ENCODE measurements at regions not wholly inside any gene's neighbourhood (a gene's known extent, or its start where the extent isn't known, plus 50 kb on each side); places are given as distances from the start of the nearest gene placed in this dataset.
"Not testable (repeated sequence)": the region's sequence is repeated elsewhere in the genome, so short reads cannot be mapped to it uniquely, and the experiment has no call there.

GRCh38 chr1:149673231-149673909 is 89.7 kb downstream of the PPIAL4C start:
- intact Hi-C loops (cut with micrococcal nuclease; ENCODE audit: unreplicated experiment); ATAC-seq; H3K36me3 ChIP-seq (ENCODE audit: control insufficient read depth, insufficient read depth, low read length); DNase-seq (ENCODE audit: low read depth, low spot score); in situ Hi-C loops (cut with HindIII; ENCODE audit: low pct_unique_long_range_greater_than_20kb, low sequenced_read_pairs); H3K4me1 ChIP-seq (ENCODE audit: control insufficient read depth, insufficient read depth, low read length); H3K9me3 ChIP-seq (ENCODE audit: control insufficient read depth, insufficient read depth, low read depth, low read length); H3K27ac ChIP-seq (ENCODE audit: low read length); CTCF ChIA-PET; H3K27me3 ChIP-seq (ENCODE audit: control insufficient read depth, insufficient read depth, low read length); H3K4me3 ChIP-seq (ENCODE audit: low read depth in 2 of 2, low read length in 2 of 2); BruUV-seq (replicated peaks); POLR2A ChIA-PET: not testable (repeated sequence)

GRCh38 chr1:149674921-149675320 is 91.3 kb downstream of the PPIAL4C start:
- BruUV-seq (replicated peaks); CTCF ChIA-PET: not testable (repeated sequence)

GRCh38 chr1:149677359-149677758 is 93.7 kb downstream of the PPIAL4C start:
- POLR2A ChIA-PET; H3K9me3 ChIP-seq (ENCODE audit: control insufficient read depth, insufficient read depth, low read depth, low read length); H3K27me3 ChIP-seq (ENCODE audit: control insufficient read depth, insufficient read depth, low read length); CTCF ChIA-PET; H3K36me3 ChIP-seq (ENCODE audit: control insufficient read depth, insufficient read depth, low read length); H3K4me1 ChIP-seq (ENCODE audit: control insufficient read depth, insufficient read depth, low read length); H3K27ac ChIP-seq (ENCODE audit: low read length); ATAC-seq; BruUV-seq (replicated peaks); in situ Hi-C loops (cut with HindIII; ENCODE audit: low pct_unique_long_range_greater_than_20kb, low sequenced_read_pairs); DNase-seq (ENCODE audit: low read depth, low spot score); H3K4me3 ChIP-seq (ENCODE audit: low read depth in 2 of 2, low read length in 2 of 2); intact Hi-C loops (cut with micrococcal nuclease; ENCODE audit: unreplicated experiment): not testable (repeated sequence)

More at GRCh38 chr1:149674921-149675320, 91.3 kb downstream of the PPIAL4C start:
- DNase-seq (ENCODE audit: low read depth, low spot score); ATAC-seq; H3K4me3 ChIP-seq (ENCODE audit: low read depth in 2 of 2, low read length in 2 of 2); H3K9me3 ChIP-seq (ENCODE audit: control insufficient read depth, insufficient read depth, low read depth, low read length); H3K36me3 ChIP-seq (ENCODE audit: control insufficient read depth, insufficient read depth, low read length); H3K27me3 ChIP-seq (ENCODE audit: control insufficient read depth, insufficient read depth, low read length); in situ Hi-C loops (cut with HindIII; ENCODE audit: low pct_unique_long_range_greater_than_20kb, low sequenced_read_pairs); H3K27ac ChIP-seq (ENCODE audit: low read length); H3K4me1 ChIP-seq (ENCODE audit: control insufficient read depth, insufficient read depth, low read length); intact Hi-C loops (cut with micrococcal nuclease; ENCODE audit: unreplicated experiment); POLR2A ChIA-PET: not testable (repeated sequence)

DNA sequence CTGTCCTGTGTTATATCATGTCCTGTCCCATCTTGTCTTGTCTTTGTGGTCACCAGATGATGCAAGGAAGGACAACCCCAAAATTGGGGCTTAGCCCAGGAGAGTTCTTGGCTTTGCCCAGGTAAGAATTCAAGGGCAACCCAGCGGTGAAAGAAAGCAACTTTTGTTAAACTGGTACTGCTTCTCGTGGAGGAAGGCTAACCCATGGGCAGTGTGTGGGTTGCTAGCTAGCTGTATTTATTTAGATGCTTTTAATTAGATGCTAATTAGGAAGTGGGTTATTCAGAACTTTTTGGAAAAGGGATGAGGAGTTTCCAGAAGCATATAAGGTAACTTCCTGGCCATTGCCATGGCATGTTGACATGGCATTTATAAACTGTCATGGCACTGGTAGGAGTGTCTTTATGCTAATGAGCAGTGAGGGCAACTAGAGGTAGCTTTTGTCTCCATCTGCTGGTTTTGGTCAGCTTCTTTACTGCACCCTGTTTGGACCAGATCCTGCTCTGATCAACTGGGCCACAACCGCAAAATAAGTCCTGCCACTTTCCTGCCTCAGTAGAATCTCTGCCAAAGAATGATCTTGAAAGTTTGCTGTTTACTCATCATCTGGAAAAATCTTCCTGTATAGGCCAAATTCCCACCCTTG is 95.8 kb upstream of the FCGR1A start:
- DNase-seq (ENCODE audit: low read depth, low spot score); H3K9me3 ChIP-seq (ENCODE audit: control insufficient read depth, insufficient read depth, low read depth, low read length); H3K27ac ChIP-seq (ENCODE audit: low read length); POLR2A ChIA-PET; in situ Hi-C loops (cut with HindIII; ENCODE audit: low pct_unique_long_range_greater_than_20kb, low sequenced_read_pairs); BruUV-seq (replicated peaks); H3K4me1 ChIP-seq (ENCODE audit: control insufficient read depth, insufficient read depth, low read length); H3K4me3 ChIP-seq (ENCODE audit: low read depth in 2 of 2, low read length in 2 of 2); CTCF ChIA-PET; H3K27me3 ChIP-seq (ENCODE audit: control insufficient read depth, insufficient read depth, low read length); H3K36me3 ChIP-seq (ENCODE audit: control insufficient read depth, insufficient read depth, low read length); intact Hi-C loops (cut with micrococcal nuclease; ENCODE audit: unreplicated experiment): not testable (repeated sequence)
- ATAC-seq = peak; percentile 88

DNA sequence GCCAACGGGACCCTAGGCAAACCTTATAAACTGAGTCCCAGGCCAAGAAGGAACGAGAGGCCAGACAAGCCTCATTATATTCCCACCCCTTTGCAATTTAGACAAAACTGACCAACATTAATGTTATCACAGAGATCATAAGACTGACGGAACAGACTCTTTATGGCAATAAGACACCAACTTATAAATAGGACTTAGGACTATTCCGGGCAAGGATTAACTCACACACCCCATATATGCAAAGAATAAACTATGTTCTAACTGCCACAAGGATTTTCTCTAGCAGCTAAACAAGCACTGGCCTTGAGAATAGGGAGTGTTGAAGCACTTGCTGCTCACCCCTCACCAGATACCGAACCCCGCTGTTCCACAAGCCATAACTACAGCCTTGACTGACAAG is 91.1 kb upstream of the FCGR1A start:
- BruUV-seq (replicated peaks); intact Hi-C loops (cut with micrococcal nuclease; ENCODE audit: unreplicated experiment): not testable (repeated sequence)

GRCh38 chr1:149692804-149693539 is 89.5 kb upstream of the FCGR1A start:
- in situ Hi-C loops (cut with HindIII; ENCODE audit: low pct_unique_long_range_greater_than_20kb, low sequenced_read_pairs); ATAC-seq; H3K27me3 ChIP-seq (ENCODE audit: control insufficient read depth, insufficient read depth, low read length); DNase-seq (ENCODE audit: low read depth, low spot score); BruUV-seq (replicated peaks); POLR2A ChIA-PET; CTCF ChIA-PET; H3K36me3 ChIP-seq (ENCODE audit: control insufficient read depth, insufficient read depth, low read length); H3K27ac ChIP-seq (ENCODE audit: low read length); intact Hi-C loops (cut with micrococcal nuclease; ENCODE audit: unreplicated experiment); H3K9me3 ChIP-seq (ENCODE audit: control insufficient read depth, insufficient read depth, low read depth, low read length); H3K4me1 ChIP-seq (ENCODE audit: control insufficient read depth, insufficient read depth, low read length); H3K4me3 ChIP-seq (ENCODE audit: low read depth in 2 of 2, low read length in 2 of 2): not testable (repeated sequence)

More for the DNA sequence above, 91.1 kb upstream of the FCGR1A start:
- H3K27ac ChIP-seq (ENCODE audit: low read length); H3K4me3 ChIP-seq (ENCODE audit: low read depth in 2 of 2, low read length in 2 of 2); H3K9me3 ChIP-seq (ENCODE audit: control insufficient read depth, insufficient read depth, low read depth, low read length); H3K4me1 ChIP-seq (ENCODE audit: control insufficient read depth, insufficient read depth, low read length); ATAC-seq; DNase-seq (ENCODE audit: low read depth, low spot score); in situ Hi-C loops (cut with HindIII; ENCODE audit: low pct_unique_long_range_greater_than_20kb, low sequenced_read_pairs); CTCF ChIA-PET; H3K36me3 ChIP-seq (ENCODE audit: control insufficient read depth, insufficient read depth, low read length); H3K27me3 ChIP-seq (ENCODE audit: control insufficient read depth, insufficient read depth, low read length); POLR2A ChIA-PET: not testable (repeated sequence)

DNA sequence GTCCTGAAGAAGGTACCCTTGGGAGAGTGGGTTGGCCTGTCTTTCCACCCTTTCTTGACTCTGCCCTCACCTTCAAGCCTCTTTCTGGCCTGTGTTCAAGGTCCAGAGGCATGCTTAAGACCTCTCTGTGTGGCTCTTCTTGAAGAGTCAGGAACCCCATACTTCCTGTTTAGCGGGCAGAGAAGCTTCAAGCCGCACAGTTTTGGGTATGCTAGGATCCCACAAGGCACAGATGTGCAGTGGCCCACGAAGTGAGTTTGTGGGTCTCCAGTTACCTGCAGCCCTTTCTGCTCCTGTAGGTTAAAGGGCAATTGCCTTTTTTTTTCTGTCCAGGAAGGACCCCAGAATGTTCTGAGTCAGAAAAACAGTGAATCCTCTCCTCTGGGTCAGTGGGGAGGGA is 87.4 kb upstream of the FCGR1A start:
- CTCF ChIA-PET = not testable (repeated sequence)

More for the DNA sequence above, 87.4 kb upstream of the FCGR1A start:
- H3K4me3 ChIP-seq (ENCODE audit: low read depth in 2 of 2, low read length in 2 of 2); H3K27me3 ChIP-seq (ENCODE audit: control insufficient read depth, insufficient read depth, low read length); H3K9me3 ChIP-seq (ENCODE audit: control insufficient read depth, insufficient read depth, low read depth, low read length); H3K36me3 ChIP-seq (ENCODE audit: control insufficient read depth, insufficient read depth, low read length); H3K4me1 ChIP-seq (ENCODE audit: control insufficient read depth, insufficient read depth, low read length); in situ Hi-C loops (cut with HindIII; ENCODE audit: low pct_unique_long_range_greater_than_20kb, low sequenced_read_pairs); ATAC-seq; intact Hi-C loops (cut with micrococcal nuclease; ENCODE audit: unreplicated experiment); H3K27ac ChIP-seq (ENCODE audit: low read length); BruUV-seq (replicated peaks); POLR2A ChIA-PET; DNase-seq (ENCODE audit: low read depth, low spot score): not testable (repeated sequence)

All from Panc1 (cell line).